HG03469 (cell line): ENCODE measurements at regions not wholly inside any gene's neighbourhood (a gene's known extent, or its start where the extent isn't known, plus 50 kb on each side); places are given as distances from the start of the nearest gene placed in this dataset.

ENCODE experiments used
- ATAC-seq: cut with Tn5 transposase; IDR thresholded peaks from one replicate; pipeline ENCODE4 v1.9.1; 2021; ENCODE audit warnings: mild to moderate bottlenecking, moderate library complexity, moderate number of reproducible peaks; ENCODE audit not compliant: unreplicated experiment

GRCh38 chr3:187927565-187927964, 182.3 kb upstream of the BCL6 start:
- no peak for ATAC-seq

- no peak for ATAC-seq
Observed at GRCh38 chr3:187929112-187929816, 184.0 kb upstream of the BCL6 start.

GRCh38 chr3:187930021-187930420, 184.8 kb upstream of the BCL6 start:
- no peak for ATAC-seq

GRCh38 chr3:187931101-187931500, 185.8 kb upstream of the BCL6 start:
- no peak for ATAC-seq

GRCh38 chr3:187931770-187932278, 186.6 kb upstream of the BCL6 start:
- ATAC-seq = no peak

- ATAC-seq = no peak
Observed at GRCh38 chr3:187932530-187932929, 187.3 kb upstream of the BCL6 start.

- ATAC-seq = peak; percentile 90
Observed at GRCh38 chr3:187935623-187936156, 190.4 kb upstream of the BCL6 start.

GRCh38 chr3:187936676-187937075, 191.4 kb upstream of the BCL6 start:
- no peak for ATAC-seq

- no peak for ATAC-seq
Observed at GRCh38 chr3:187939891-187940290, 194.6 kb upstream of the BCL6 start.

GRCh38 chr3:187941135-187941847, 196.0 kb upstream of the BCL6 start:
- no peak for ATAC-seq

GRCh38 chr3:187941848-187942194, 196.6 kb upstream of the BCL6 start:
- no peak for ATAC-seq

GRCh38 chr3:187942658-187943241, 197.5 kb upstream of the BCL6 start:
- ATAC-seq = peak; percentile 59

GRCh38 chr3:187943677-187944389, 198.6 kb upstream of the BCL6 start:
- no peak for ATAC-seq

GRCh38 chr3:187944390-187945179, 199.3 kb upstream of the BCL6 start:
- ATAC-seq = no peak

- ATAC-seq = no peak
Observed at GRCh38 chr3:187945374-187945773, 200.1 kb upstream of the BCL6 start.

GRCh38 chr3:187946163-187946691, 201.0 kb upstream of the BCL6 start:
- ATAC-seq = no peak

GRCh38 chr3:187946981-187947380, 201.7 kb upstream of the BCL6 start:
- no peak for ATAC-seq

- no peak for ATAC-seq
Observed at GRCh38 chr3:187947927-187948682, 202.8 kb upstream of the BCL6 start.

- ATAC-seq = no peak
Observed at GRCh38 chr3:187949093-187949820, 204.0 kb upstream of the BCL6 start.
